ENCODE measurements at regions not wholly inside any gene's neighbourhood (a gene's known extent, or its start where the extent isn't known, plus 50 kb on each side); places are given as distances from the start of the nearest gene placed in this dataset.

- DNase-seq = no peak
These were observed 89.9 kb downstream of the TSEN15 start for GRCh38 chr1:184141361-184141880.

GRCh38 chr1:184143449-184143848, 91.9 kb downstream of the TSEN15 start:
- no peak for DNase-seq

GRCh38 chr1:184145083-184145482, 93.6 kb downstream of the TSEN15 start:
- no peak for DNase-seq

- DNase-seq = no peak
These were observed 94.7 kb downstream of the TSEN15 start for GRCh38 chr1:184146202-184146601.

GRCh38 chr1:184150776-184151531, 99.4 kb downstream of the TSEN15 start:
- DNase-seq = no peak

- DNase-seq = no peak
These were observed 100.9 kb downstream of the TSEN15 start for GRCh38 chr1:184152434-184152898.

GRCh38 chr1:184152974-184153373, 101.4 kb downstream of the TSEN15 start:
- DNase-seq = no peak

GRCh38 chr1:184153731-184154130, 102.2 kb downstream of the TSEN15 start:
- DNase-seq = no peak

GRCh38 chr1:184156521-184157393, 105.2 kb downstream of the TSEN15 start:
- no peak for DNase-seq

GRCh38 chr1:184157394-184157742, 105.8 kb downstream of the TSEN15 start:
- DNase-seq = no peak

- no peak for DNase-seq
These were observed 107.6 kb downstream of the TSEN15 start for GRCh38 chr1:184158896-184159681.

- DNase-seq = no peak
These were observed 108.7 kb downstream of the TSEN15 start for GRCh38 chr1:184160236-184160635.

- DNase-seq = no peak
These were observed 109.7 kb downstream of the TSEN15 start for GRCh38 chr1:184161071-184161698.

- no peak for DNase-seq
These were observed 110.8 kb downstream of the TSEN15 start for GRCh38 chr1:184162281-184162680.

- DNase-seq = no peak
These were observed 112.3 kb downstream of the TSEN15 start for GRCh38 chr1:184163674-184164465.

GRCh38 chr1:184164536-184164935, 113.0 kb downstream of the TSEN15 start:
- no peak for DNase-seq

GRCh38 chr1:184166485-184166884, 115.0 kb downstream of the TSEN15 start:
- no peak for DNase-seq

GRCh38 chr1:184167352-184167751, 115.8 kb downstream of the TSEN15 start:
- no peak for DNase-seq

GRCh38 chr1:184170719-184171118, 119.2 kb downstream of the TSEN15 start:
- no peak for DNase-seq

- DNase-seq = no peak
These were observed 124.5 kb downstream of the TSEN15 start for GRCh38 chr1:184176058-184176457.

- DNase-seq = no peak
These were observed 129.5 kb downstream of the TSEN15 start for GRCh38 chr1:184181044-184181443.

GRCh38 chr1:184183919-184184318, 132.4 kb downstream of the TSEN15 start:
- no peak for DNase-seq

Measured in activated naive CD4-positive, alpha-beta T cell (primary cell).